H1 (cell line): ENCODE measurements at regions not wholly inside any gene's neighbourhood (a gene's known extent, or its start where the extent isn't known, plus 50 kb on each side); places are given as distances from the start of the nearest gene placed in this dataset.

Experiments
- CTCF ChIA-PET: fragments of 300-600 bp; sonication (Branson Sonifier 250); formaldehyde crosslinking; loops from one replicate; lab custom pipeline; 2021; ENCODE audit not compliant: partially characterized antibody; lab: Charles Lee
- POLR2A ChIA-PET: fragments of 300-600 bp; sonication (Branson Sonifier 250); formaldehyde crosslinking; loops from one replicate; lab custom pipeline; 2021; ENCODE audit warnings: inconsistent platforms; ENCODE audit not compliant: partially characterized antibody; lab: Charles Lee
- DNase-seq, 2 experiments: peaks; one replicate each; pipeline versions ENCODE4 v3.0.0 to v3.0.0-alpha.2; 2010 to 2022; ENCODE audit warnings: low spot score in 2 of 2, low read depth in 1 of 2, mixed read lengths in 1 of 2
- FAIRE-seq: peaks from 2 replicates; lab custom pipeline; 2011; peaks lifted over from hg19 to GRCh38; lab: Jason Lieb, UNC
- H2AFZ ChIP-seq: 2 replicates; pipeline ENCODE4 v1.8.1; 2012; ENCODE audit warnings: low read length, inconsistent platforms
- H2AK5ac ChIP-seq: 2 replicates; pipeline ENCODE4 v1.6.1; 2013; ENCODE audit warnings: low read depth, low read length
- H2BK120ac ChIP-seq: replicated peaks from 2 replicates; pipeline ENCODE3; 2013; ENCODE audit warnings: low read depth, low read length, inconsistent platforms
- H2BK12ac ChIP-seq: 2 replicates; pipeline ENCODE4 v1.6.1; 2013; ENCODE audit warnings: low read depth, low read length
- H2BK15ac ChIP-seq: 2 replicates; pipeline ENCODE4 v1.6.1; 2013; ENCODE audit warnings: low read length
- H2BK20ac ChIP-seq: 2 replicates; pipeline ENCODE4 v1.6.1; 2013; ENCODE audit warnings: low read length
- H2BK5ac ChIP-seq: 2 replicates; pipeline ENCODE4 v1.6.1; 2013; ENCODE audit warnings: low read depth, low read length
- H3K14ac ChIP-seq: 2 replicates; pipeline ENCODE4 v1.6.1; 2013; ENCODE audit warnings: inconsistent platforms; ENCODE audit not compliant: insufficient read length
- H3K18ac ChIP-seq: 2 replicates; pipeline ENCODE4 v1.6.1; 2013; ENCODE audit warnings: low read length; ENCODE audit errors: extremely low read depth
- H3K23ac ChIP-seq: 2 replicates; pipeline ENCODE4 v1.6.1; 2013; ENCODE audit warnings: inconsistent platforms; ENCODE audit not compliant: insufficient read length
- H3K23me2 ChIP-seq: 2 replicates; pipeline ENCODE4 v1.6.1; 2013; ENCODE audit warnings: low read depth, low read length
- H3K27ac ChIP-seq: 2 replicates; pipeline ENCODE4 v1.6.1; 2011; ENCODE audit warnings: low read depth, low read length, inconsistent platforms
- H3K27me3 ChIP-seq, 4 experiments: replicated peaks in 1 of 4; 1 replicate in 1 of 4; 2 replicates in 3 of 4; pipeline versions ENCODE4 v1.6.1 to v1.8.1; 2011 to 2013; ENCODE audit warnings: low read length in 3 of 4, mild to moderate bottlenecking in 3 of 4, inconsistent platforms in 2 of 4, mixed read lengths in 2 of 4, moderate library complexity in 1 of 4; ENCODE audit not compliant: control insufficient read depth in 3 of 4, insufficient read depth in 3 of 4; ENCODE audit errors: extremely low read depth in 1 of 4
- H3K36me3 ChIP-seq, 4 experiments: 2 replicates each; pipeline versions ENCODE4 v1.6.1 to v1.8.1; 2011 to 2013; ENCODE audit warnings: mild to moderate bottlenecking in 4 of 4, low read length in 3 of 4, moderate library complexity in 2 of 4, control low read depth in 1 of 4, inconsistent platforms in 1 of 4; ENCODE audit not compliant: insufficient read depth in 4 of 4, control insufficient read depth in 2 of 4
- H3K4ac ChIP-seq: replicated peaks from 2 replicates; pipeline ENCODE3; 2013; ENCODE audit warnings: low read length, low read depth, mixed read lengths, inconsistent platforms; ENCODE audit not compliant: insufficient read length
- H3K4me1 ChIP-seq, 4 experiments: replicated peaks in 1 of 4; 1 replicate in 1 of 4; 2 replicates in 3 of 4; pipeline versions ENCODE4 v1.6.1 to v1.8.1; 2011 to 2013; ENCODE audit warnings: low read length in 3 of 4, inconsistent platforms in 2 of 4, mixed read lengths in 1 of 4; ENCODE audit not compliant: insufficient read depth in 4 of 4, control insufficient read depth in 3 of 4
- H3K4me2 ChIP-seq, 2 experiments: 2 replicates each; pipeline versions ENCODE4 v1.6.1 to v1.8.1; 2011 to 2013; ENCODE audit warnings: low read depth in 2 of 2, low read length in 2 of 2, control low read depth in 1 of 2, inconsistent platforms in 1 of 2, mild to moderate bottlenecking in 1 of 2; ENCODE audit not compliant: insufficient read depth in 1 of 2
- H3K4me3 ChIP-seq, 4 experiments: fragments of 200-600, 300-600 bp in 1 of 4; sonication (generic), shearing (Covaris generic), sonication (Bioruptor Twin) in 1 of 4; 2 replicates each; pipeline versions ENCODE4 v1.5.1 to v1.8.1; 2011 to 2016; ENCODE audit warnings: low read length in 4 of 4, low read depth in 3 of 4, control low read depth in 2 of 4, inconsistent platforms in 2 of 4, mild to moderate bottlenecking in 2 of 4, mixed read lengths in 1 of 4, moderate library complexity in 1 of 4; ENCODE audit not compliant: insufficient read depth in 2 of 4; ENCODE audit errors: extremely low read depth in 1 of 4
- H3K56ac ChIP-seq: replicated peaks from 2 replicates; pipeline ENCODE3; 2013; ENCODE audit warnings: low read depth, mild to moderate bottlenecking, mixed read lengths, low read length, inconsistent platforms; ENCODE audit not compliant: insufficient read length
- H3K79me1 ChIP-seq: 2 replicates; pipeline ENCODE4 v1.6.1; 2013; ENCODE audit warnings: low read depth, low read length, control low read depth
- H3K79me2 ChIP-seq, 2 experiments: 2 replicates each; pipeline versions ENCODE4 v1.6.1 to v1.8.1; 2012 to 2013; ENCODE audit warnings: low read length in 2 of 2, mild to moderate bottlenecking in 2 of 2, inconsistent platforms in 1 of 2; ENCODE audit not compliant: insufficient read depth in 2 of 2, control insufficient read depth in 1 of 2
- H3K9ac ChIP-seq, 4 experiments: replicated peaks in 1 of 4; 1 replicate in 1 of 4; 2 replicates in 3 of 4; pipeline versions ENCODE4 v1.6.1 to v1.8.1; 2011 to 2013; ENCODE audit warnings: low read depth in 3 of 4, low read length in 3 of 4, control low read depth in 2 of 4, mild to moderate bottlenecking in 2 of 4, moderate library complexity in 2 of 4, inconsistent platforms in 1 of 4; ENCODE audit errors: extremely low read depth in 1 of 4
- H3K9me3 ChIP-seq, 2 experiments: 2 replicates each; pipeline versions ENCODE4 v1.6.1 to v1.8.1; 2012 to 2013; ENCODE audit warnings: mild to moderate bottlenecking in 2 of 2, moderate library complexity in 2 of 2, control low read depth in 1 of 2, inconsistent platforms in 1 of 2, low read depth in 1 of 2, low read length in 1 of 2, mixed read lengths in 1 of 2; ENCODE audit not compliant: insufficient read depth in 2 of 2
- H4K20me1 ChIP-seq, 2 experiments: replicated peaks in 1 of 2; 2 replicates each; pipeline versions ENCODE3 to v1.8.1; 2011 to 2013; ENCODE audit warnings: inconsistent platforms in 2 of 2, low read length in 2 of 2, mild to moderate bottlenecking in 1 of 2; ENCODE audit not compliant: insufficient read depth in 2 of 2, control insufficient read depth in 1 of 2
- H4K5ac ChIP-seq: 2 replicates; pipeline ENCODE4 v1.6.1; 2013; ENCODE audit warnings: low read length, low read depth, mixed read lengths, inconsistent platforms; ENCODE audit not compliant: insufficient read length
- H4K8ac ChIP-seq: 2 replicates; pipeline ENCODE4 v1.8.0; 2013; ENCODE audit warnings: mild to moderate bottlenecking, moderate library complexity, low read length, inconsistent platforms; ENCODE audit not compliant: insufficient read depth; ENCODE audit errors: extremely low read depth
- H4K91ac ChIP-seq: replicated peaks from 2 replicates; pipeline ENCODE3; 2013; ENCODE audit warnings: low read length, mixed read lengths, inconsistent platforms; ENCODE audit not compliant: insufficient read length
- CBX5 ChIP-seq: fragments of 300-800, 300-1000 bp; sonication (generic); IDR thresholded peaks from 2 replicates; pipeline ENCODE4 v1.7.1; 2016; ENCODE audit warnings: antibody characterized with exemption, low read length, low read depth
- RBBP5 ChIP-seq: IDR thresholded peaks from 2 replicates; pipeline ENCODE4 v1.7.1; 2012; ENCODE audit warnings: low read depth, mild to moderate bottlenecking, inconsistent platforms, low read length, moderate library complexity, borderline replicate concordance
- WGBS, 2 experiments: shearing (Covaris generic) in 1 of 2; methylation state at CpG; one replicate each; pipeline versions ENCODE4 v1.1.6 to v1.1.7; 2013 to 2015; ENCODE audit warnings: low lambda C conversion rate in 2 of 2, mixed read lengths in 2 of 2, inconsistent platforms in 1 of 2, low coverage in 1 of 2, missing lambda C conversion rate in 1 of 2; ENCODE audit not compliant: insufficient replicate concordance in 2 of 2, insufficient coverage in 1 of 2, insufficient read length in 1 of 2; ENCODE audit errors: extremely low coverage in 1 of 2, missing lambda C conversion rate in 1 of 2; 5-methylcytosine and 5-hydroxymethylcytosine counted together

DNA sequence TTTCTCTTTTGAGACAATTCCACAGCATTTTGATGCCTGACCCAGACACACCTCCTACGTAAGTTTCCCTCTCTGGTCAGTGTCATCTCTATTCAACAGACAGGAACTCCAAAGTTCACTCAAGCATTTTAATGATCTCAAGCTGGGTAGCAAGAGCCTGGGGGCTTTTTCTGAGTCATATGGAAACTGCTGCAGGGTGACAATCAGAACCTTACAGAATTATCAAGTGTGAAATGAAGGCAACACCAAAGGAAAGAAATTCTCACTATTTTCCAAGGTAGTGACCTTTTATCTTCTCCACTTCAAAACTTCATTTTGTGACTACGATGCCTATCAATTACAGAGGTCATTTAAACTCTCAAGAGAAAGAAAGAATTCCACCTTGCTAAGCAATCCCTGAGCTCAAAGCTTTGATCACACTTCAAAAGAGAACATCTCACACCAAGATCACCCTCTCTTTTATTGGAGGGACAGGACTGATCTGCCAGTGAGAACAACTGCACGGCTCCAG, 229.0 kb upstream of the ZC3H12C start:
- no peak for FAIRE-seq
- H3K23me2 ChIP-seq, result no peaks in the 10 kb centered on the region
- no peaks in the 10 kb centered on the region for H3K79me2 ChIP-seq
- no peak overlapping the region for H4K8ac ChIP-seq
- H2BK5ac ChIP-seq, result no peak overlapping the region
- no peaks in the 10 kb centered on the region for H3K79me1 ChIP-seq
- POLR2A ChIA-PET, result no interaction called here
- no peak for DNase-seq
- H3K18ac ChIP-seq, result no peak overlapping the region
- no peak overlapping the region for H3K27ac ChIP-seq
- H3K4me1 ChIP-seq, result no peaks in the 10 kb centered on the region
- no peak overlapping the region for H3K14ac ChIP-seq
- no peaks in the 10 kb centered on the region for H3K27me3 ChIP-seq
- no peak overlapping the region for H2BK12ac ChIP-seq
- H3K4me3 ChIP-seq, result no peak overlapping the region
- CTCF ChIA-PET, result interaction anchor here (0.9 to 2.4 kb wide), 4 partner anchors 9 to 64 kb away, joined by 3 to 14 read pairs (median 5); no protein-coding TSS in a partner anchor
- H2AFZ ChIP-seq, result no peak overlapping the region
- no peak overlapping the region for H3K56ac ChIP-seq
- H2BK20ac ChIP-seq, result no peak overlapping the region
- no peak overlapping the region for H3K4ac ChIP-seq
- H3K9me3 ChIP-seq, result no peaks in the 10 kb centered on the region
- H4K20me1 ChIP-seq, result no peaks in the 10 kb centered on the region
- no peak overlapping the region for H3K4me2 ChIP-seq
- no peaks in the 10 kb centered on the region for H3K36me3 ChIP-seq
- H2BK15ac ChIP-seq, result no peak overlapping the region
- no peak overlapping the region for H3K23ac ChIP-seq
- 95% methylated on average over 3 of the region's 3 CpGs; no CpG with 5 or more reads in 1 of the 2 experiments for WGBS, 2 experiments
- no peak overlapping the region for H2AK5ac ChIP-seq
- H2BK120ac ChIP-seq, result no peak overlapping the region
- H3K9ac ChIP-seq, result no peak overlapping the region
- H4K91ac ChIP-seq, result no peak overlapping the region
- no peak overlapping the region for H4K5ac ChIP-seq
- TF ChIP-seq RBBP5 (no peak), CBX5 (no peak)
